ENCODE measurements at regions not wholly inside any gene's neighbourhood (a gene's known extent, or its start where the extent isn't known, plus 50 kb on each side); places are given as distances from the start of the nearest gene placed in this dataset.

GRCh38 chr13:63586467-63586866 lies 2170.8 kb upstream of the PCDH20 start:
- POLR2A ChIA-PET = no interaction called here
- Histone ChIP-seq H3K79me2 (ENCODE audit: control insufficient read depth, insufficient read depth, low read length) (no peaks in the 10 kb centered on the region), H3K27ac (ENCODE audit: insufficient read depth, low read depth, low read length) (no peak overlapping the region), H2AFZ (ENCODE audit: low read depth, low read length) (no peak overlapping the region), H3K4me1 (ENCODE audit: control insufficient read depth, extremely low read depth, insufficient read depth, low read length) (no peaks in the 10 kb centered on the region), H3K9ac (replicated peaks; ENCODE audit: extremely low read depth, insufficient read depth, low read length) (no peak overlapping the region), H3K4me2 (ENCODE audit: insufficient read depth, low read length) (no peak overlapping the region), H3K36me3 (ENCODE audit: control insufficient read depth in 2 of 2, extremely low read depth in 1 of 2, insufficient read depth in 2 of 2, low read length in 2 of 2) (no peaks in the 10 kb centered on the region), H3K9me1 (replicated peaks; ENCODE audit: control insufficient read depth, extremely low read depth, insufficient read depth, low read length) (no peaks in the 10 kb centered on the region), H4K20me1 (replicated peaks; ENCODE audit: control insufficient read depth, extremely low read depth, insufficient read depth, low read length) (no peaks in the 10 kb centered on the region), H3K9me3 (replicated peaks; ENCODE audit: control insufficient read depth, insufficient read depth, low read length) (no peaks in the 10 kb centered on the region), H3K27me3 (ENCODE audit: control insufficient read depth in 2 of 2, insufficient read depth in 2 of 2, low read length in 2 of 2) (no peaks in the 10 kb centered on the region), H3K4me3 (replicated peaks in 1 of 3; ENCODE audit: insufficient read depth in 1 of 3, low read depth in 1 of 3, low read length in 3 of 3) (no peak overlapping the region)
- TF ChIP-seq GATA2 (IDR thresholded peaks at IDR 0.05; ENCODE audit: insufficient read depth, insufficient read length, low read depth, low read length) = no peak
- TF ChIP-seq MYC (IDR thresholded peaks at IDR 0.05; ENCODE audit: low read depth, low read length) = no peak
- no peak for TF ChIP-seq EZH2 (IDR thresholded peaks at IDR 0.05; ENCODE audit: borderline replicate concordance, low read depth, low read length, severe bottlenecking)
- no peak for TF ChIP-seq MAX (IDR thresholded peaks at IDR 0.05; ENCODE audit: insufficient read depth, insufficient read length)
- TF ChIP-seq JUN (IDR thresholded peaks at IDR 0.05; ENCODE audit: borderline replicate concordance, insufficient read depth, insufficient read length, low read depth) = no peak
- TF ChIP-seq POLR2AphosphoS5 (IDR thresholded peaks at IDR 0.05; ENCODE audit: insufficient read depth, low read depth, low read length) = no peak
- no peak for TF ChIP-seq POLR2A (IDR thresholded peaks at IDR 0.05; ENCODE audit: low read depth, low read length)
- no peak for TF ChIP-seq CTCF (IDR thresholded peaks at IDR 0.05; ENCODE audit: extremely low read depth in 1 of 2, insufficient read depth in 1 of 2, low read depth in 1 of 2, low read length in 2 of 2)
- no peak for TF ChIP-seq FOS (IDR thresholded peaks at IDR 0.05; ENCODE audit: borderline replicate concordance, insufficient read depth, low read length)
- DNase-seq (ENCODE audit: low read depth, low spot score) (no peak), FAIRE-seq (no peak)
- dilution Hi-C loops (cut with MboI; ENCODE audit: extremely low pct_ligation_motif_present, low sequenced_read_pairs) = no loop called here
- CTCF ChIA-PET = no interaction called here
- intact Hi-C loops (cut with micrococcal nuclease) = no loop called here
- BruUV-seq (replicated peaks) = no TSS peak

Data from endothelial cell of umbilical vein (primary cell).